NCI-H2196 (cell line): ENCODE measurements at regions not wholly inside any gene's neighbourhood (a gene's known extent, or its start where the extent isn't known, plus 50 kb on each side); places are given as distances from the start of the nearest gene placed in this dataset.
"Not testable (repeated sequence)": the region's sequence is repeated elsewhere in the genome, so short reads cannot be mapped to it uniquely, and the experiment has no call there.

Source experiments
- DNase-seq: peaks from one replicate; lab custom pipeline; 2025; ENCODE audit not compliant: unreplicated experiment; lab: John Stamatoyannopoulos, UW

- DNase-seq = no peak
Observed at GRCh38 chr2:39998617-39999016, 219.6 kb upstream of the THUMPD2 start.

- DNase-seq = no peak
Observed at GRCh38 chr2:39996653-39997080, 217.6 kb upstream of the THUMPD2 start.

- no peak for DNase-seq
Observed at GRCh38 chr2:39995005-39995737, 216.1 kb upstream of the THUMPD2 start.

- no peak for DNase-seq
Observed at GRCh38 chr2:39994151-39994550, 215.1 kb upstream of the THUMPD2 start.

- no peak for DNase-seq
Observed at GRCh38 chr2:39991298-39991697, 212.2 kb upstream of the THUMPD2 start.

GRCh38 chr2:39990335-39990900 is 211.4 kb upstream of the THUMPD2 start:
- DNase-seq = no peak

- DNase-seq = no peak
Observed at GRCh38 chr2:39989888-39990287, 210.8 kb upstream of the THUMPD2 start.

- peak; percentile 59 for DNase-seq
Observed at GRCh38 chr2:39981883-39982311, 202.8 kb upstream of the THUMPD2 start.

- no peak for DNase-seq
Observed at GRCh38 chr2:39975476-39976020, 196.5 kb upstream of the THUMPD2 start.

GRCh38 chr2:39968037-39968436 is 189.0 kb upstream of the THUMPD2 start:
- no peak for DNase-seq

GRCh38 chr2:39960681-39961080 is 181.6 kb upstream of the THUMPD2 start:
- DNase-seq = not testable (repeated sequence)

- DNase-seq = no peak
Observed at GRCh38 chr2:39954346-39954745, 175.3 kb upstream of the THUMPD2 start.

GRCh38 chr2:39949131-39949530 is 170.1 kb upstream of the THUMPD2 start:
- DNase-seq = no peak

- DNase-seq = no peak
Observed at GRCh38 chr2:39948016-39948719, 169.1 kb upstream of the THUMPD2 start.

- DNase-seq = no peak
Observed at GRCh38 chr2:39947294-39948015, 168.4 kb upstream of the THUMPD2 start.

GRCh38 chr2:39942950-39943349 is 163.9 kb upstream of the THUMPD2 start:
- no peak for DNase-seq

- no peak for DNase-seq
Observed at GRCh38 chr2:39938035-39938835, 159.2 kb upstream of the THUMPD2 start.

GRCh38 chr2:39937621-39938020 is 158.6 kb upstream of the THUMPD2 start:
- DNase-seq = no peak

GRCh38 chr2:39934851-39935250 is 155.8 kb upstream of the THUMPD2 start:
- no peak for DNase-seq

- DNase-seq = no peak
Observed at GRCh38 chr2:39933196-39933595, 154.1 kb upstream of the THUMPD2 start.
